GM23248 (cell line): ENCODE measurements at regions not wholly inside any gene's neighbourhood (a gene's known extent, or its start where the extent isn't known, plus 50 kb on each side); places are given as distances from the start of the nearest gene placed in this dataset.

Source experiments
- DNase-seq: peaks from one replicate; pipeline ENCODE4 v3.0.0-alpha.2; 2015
- H2AFZ ChIP-seq: fragments of 200-600 bp; sonication (generic); 2 replicates; pipeline ENCODE4 v1.6.1; 2016; ENCODE audit warnings: antibody characterized with exemption
- H3F3A ChIP-seq: fragments of 200-600 bp; sonication (generic); 2 replicates; pipeline ENCODE4 v1.6.1; 2016; ENCODE audit warnings: mild to moderate bottlenecking, antibody characterized with exemption, mixed run types; ENCODE audit not compliant: insufficient read depth
- H3K27ac ChIP-seq: fragments of 200-600 bp; sonication (generic); 2 replicates; pipeline ENCODE4 v1.5.1; 2016; ENCODE audit warnings: mild to moderate bottlenecking
- H3K27me3 ChIP-seq: fragments of 200-600 bp; sonication (generic); replicated peaks from 2 replicates; pipeline ENCODE4 v1.6.1; 2016; ENCODE audit warnings: mild to moderate bottlenecking; ENCODE audit not compliant: insufficient read depth
- H3K36me3 ChIP-seq: fragments of 200-600 bp; sonication (generic); 2 replicates; pipeline ENCODE4 v1.6.1; 2016; ENCODE audit warnings: low read depth, mild to moderate bottlenecking
- H3K4me1 ChIP-seq: fragments of 200-600 bp; sonication (generic); 2 replicates; pipeline ENCODE4 v1.6.1; 2016; ENCODE audit warnings: mild to moderate bottlenecking; ENCODE audit not compliant: insufficient read depth
- H3K4me2 ChIP-seq: fragments of 200-600 bp; sonication (generic); one replicate; pipeline ENCODE4 v1.6.1; 2016; ENCODE audit warnings: mild to moderate bottlenecking; ENCODE audit not compliant: unreplicated experiment
- H3K4me3 ChIP-seq: fragments of 200-600 bp; sonication (generic); 2 replicates; pipeline ENCODE4 v1.5.1; 2016; ENCODE audit warnings: mild to moderate bottlenecking
- H3K79me2 ChIP-seq: fragments of 200-600 bp; sonication (generic); 2 replicates; pipeline ENCODE4 v1.6.1; 2016; ENCODE audit warnings: mild to moderate bottlenecking; ENCODE audit not compliant: insufficient read depth
- H3K9ac ChIP-seq: fragments of 200-600 bp; sonication (generic); 2 replicates; pipeline ENCODE4 v1.6.1; 2016; ENCODE audit warnings: mild to moderate bottlenecking
- H3K9me2 ChIP-seq: fragments of 200-600 bp; sonication (generic); 2 replicates; pipeline ENCODE4 v1.6.1; 2016; ENCODE audit warnings: mixed run types, mild to moderate bottlenecking, moderate library complexity; ENCODE audit not compliant: insufficient read depth
- H3K9me3 ChIP-seq: fragments of 200-600 bp; sonication (generic); one replicate; pipeline ENCODE4 v1.6.1; 2017; ENCODE audit warnings: low read depth
- H4K20me1 ChIP-seq: fragments of 200-600 bp; sonication (generic); 2 replicates; pipeline ENCODE4 v1.6.0; 2016; ENCODE audit not compliant: insufficient read depth
- EZH2 ChIP-seq: fragments of 200-600 bp; sonication (generic); IDR thresholded peaks from 2 replicates; pipeline ENCODE4 v1.6.1; 2018; ENCODE audit warnings: antibody characterized with exemption, mild to moderate bottlenecking; ENCODE audit not compliant: insufficient read depth, poor library complexity, severe bottlenecking
- EZH2phosphoT487 ChIP-seq: fragments of 200-600 bp; sonication (generic); IDR thresholded peaks from 2 replicates; pipeline ENCODE4 v1.6.1; 2018; ENCODE audit warnings: antibody characterized with exemption, moderate library complexity, mild to moderate bottlenecking, low read depth; ENCODE audit not compliant: insufficient read depth
- WGBS, 2 experiments: methylation state at CpG; one replicate each; pipeline ENCODE4 v1.1.6; 2015 to 2017; ENCODE audit warnings: low lambda C conversion rate in 2 of 2, low coverage in 1 of 2; ENCODE audit errors: missing lambda C conversion rate in 2 of 2; 5-methylcytosine and 5-hydroxymethylcytosine counted together
- in situ Hi-C: fragments of 300-500 bp; cut with MboI; formaldehyde crosslinking; loops from 2 replicates; pipeline ENCODE4 v1.15.0; 2020

GRCh38 chr11:79675081-79675480 lies 234.3 kb upstream of the TENM4 start:
- Histone ChIP-seq H3K9me3 (no peaks in the 10 kb centered on the region), H3K9ac (no peak overlapping the region), H4K20me1 (no peaks in the 10 kb centered on the region), H3K27me3 (no peaks in the 10 kb centered on the region), H3K4me3 (no peak overlapping the region), H3K4me1 (no peaks in the 10 kb centered on the region), H3K9me2 (no peaks in the 10 kb centered on the region), H2AFZ (no peak overlapping the region), H3K4me2 (no peak overlapping the region), H3K36me3 (no peaks in the 10 kb centered on the region), H3K79me2 (no peaks in the 10 kb centered on the region), H3K27ac (no peak overlapping the region), H3F3A (no peaks in the 10 kb centered on the region)
- WGBS, 2 experiments, result 14 to 24% methylated on average over 2 of the region's 2 CpGs
- no peak for DNase-seq
- in situ Hi-C loops, result no loop called here
- TF ChIP-seq EZH2 (no peak), EZH2phosphoT487 (no peak)

- Histone ChIP-seq H3K27ac (no peak overlapping the region), H3K9me2 (no peaks in the 10 kb centered on the region), H3K9ac (no peak overlapping the region), H3K36me3 (no peaks in the 10 kb centered on the region), H4K20me1 (no peaks in the 10 kb centered on the region), H3K27me3 (no peaks in the 10 kb centered on the region), H3K79me2 (no peaks in the 10 kb centered on the region), H3K4me3 (no peak overlapping the region), H3K9me3 (no peaks in the 10 kb centered on the region), H2AFZ (no peak overlapping the region), H3K4me2 (no peak overlapping the region), H3K4me1 (no peaks in the 10 kb centered on the region), H3F3A (no peaks in the 10 kb centered on the region)
- in situ Hi-C loops, result no loop called here
- TF ChIP-seq EZH2phosphoT487 (no peak), EZH2 (no peak)
- WGBS, 2 experiments, result 0% methylated on average over 1 of the region's 1 CpG
- no peak for DNase-seq
These were observed 232.0 kb upstream of the TENM4 start for GRCh38 chr11:79672786-79673185.

GRCh38 chr11:79671401-79671800 lies 230.6 kb upstream of the TENM4 start:
- 17 to 23% methylated on average over 3 of the region's 3 CpGs for WGBS, 2 experiments

DNA sequence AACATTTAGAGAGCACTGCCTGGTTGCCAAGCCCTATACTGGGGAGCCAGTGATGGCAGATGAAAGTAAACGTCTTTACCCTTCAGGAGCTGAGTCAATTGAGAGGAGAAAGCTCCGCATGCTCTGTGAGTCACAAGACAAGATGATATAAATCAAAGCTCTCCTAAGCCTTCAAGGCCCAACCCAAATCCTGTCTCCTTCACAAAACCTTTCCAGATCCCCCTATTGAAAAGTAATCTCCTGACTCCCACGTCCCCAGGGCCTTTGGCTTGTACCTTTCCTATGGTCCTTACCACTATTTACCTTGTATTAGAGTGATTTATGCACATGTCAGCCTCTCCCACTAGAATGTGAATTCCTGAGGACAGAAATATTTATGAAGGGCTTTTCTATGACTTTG lies 230.1 kb upstream of the TENM4 start:
- no peak for TF ChIP-seq EZH2phosphoT487
- no peak for TF ChIP-seq EZH2
- Histone ChIP-seq H3F3A (no peaks in the 10 kb centered on the region), H2AFZ (no peak overlapping the region), H3K79me2 (no peaks in the 10 kb centered on the region), H3K4me3 (no peak overlapping the region), H3K36me3 (no peaks in the 10 kb centered on the region), H3K9ac (no peak overlapping the region), H3K4me1 (no peaks in the 10 kb centered on the region), H3K9me2 (no peaks in the 10 kb centered on the region), H3K4me2 (no peak overlapping the region), H3K9me3 (no peaks in the 10 kb centered on the region), H3K27ac (no peak overlapping the region), H4K20me1 (no peaks in the 10 kb centered on the region), H3K27me3 (no peaks in the 10 kb centered on the region)
- in situ Hi-C loops, result no loop called here
- 18 to 23% methylated on average over 3 of the region's 3 CpGs for WGBS, 2 experiments
- no peak for DNase-seq

More at GRCh38 chr11:79671401-79671800, 230.6 kb upstream of the TENM4 start:
- H3F3A ChIP-seq, result no peaks in the 10 kb centered on the region
- H3K27ac ChIP-seq, result no peak overlapping the region
- H3K4me2 ChIP-seq, result no peak overlapping the region
- H3K9me3 ChIP-seq, result no peaks in the 10 kb centered on the region
- no peak for DNase-seq
- no peaks in the 10 kb centered on the region for H3K9me2 ChIP-seq
- in situ Hi-C loops, result no loop called here
- H3K27me3 ChIP-seq, result no peaks in the 10 kb centered on the region
- H3K4me3 ChIP-seq, result no peak overlapping the region
- H3K4me1 ChIP-seq, result no peaks in the 10 kb centered on the region
- H3K79me2 ChIP-seq, result no peaks in the 10 kb centered on the region
- H3K36me3 ChIP-seq, result no peaks in the 10 kb centered on the region
- no peak for TF ChIP-seq EZH2phosphoT487
- no peak for TF ChIP-seq EZH2
- H2AFZ ChIP-seq, result no peak overlapping the region
- no peaks in the 10 kb centered on the region for H4K20me1 ChIP-seq
- no peak overlapping the region for H3K9ac ChIP-seq

DNA sequence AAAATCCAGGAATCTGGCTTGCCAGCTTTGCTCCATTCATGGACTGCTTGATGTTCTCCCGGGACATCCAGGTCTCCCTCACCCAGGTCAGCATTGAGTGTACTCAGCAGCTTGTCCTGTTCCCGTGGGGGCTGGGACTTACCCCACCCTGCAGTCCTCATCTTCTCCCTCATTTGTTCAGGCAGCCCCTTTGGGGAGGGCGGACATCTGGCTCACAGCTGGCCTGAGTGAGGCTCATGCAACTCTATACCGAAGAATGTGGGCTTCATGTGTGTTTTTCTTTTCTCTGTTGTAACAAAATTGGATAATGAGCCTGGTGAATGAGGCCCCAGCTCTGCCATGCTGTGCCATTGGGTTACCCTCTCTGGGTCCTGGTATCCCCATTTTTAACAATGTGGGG lies 227.7 kb upstream of the TENM4 start:
- in situ Hi-C loops, result no loop called here
- no peak overlapping the region for H2AFZ ChIP-seq
- no peaks in the 10 kb centered on the region for H3F3A ChIP-seq
- H3K4me3 ChIP-seq, result no peak overlapping the region
- no peak overlapping the region for H3K9ac ChIP-seq
- WGBS, 2 experiments, result 3 to 4% methylated on average over 4 of the region's 4 CpGs
- no peaks in the 10 kb centered on the region for H3K36me3 ChIP-seq
- no peaks in the 10 kb centered on the region for H4K20me1 ChIP-seq
- no peak overlapping the region for H3K27ac ChIP-seq
- no peaks in the 10 kb centered on the region for H3K27me3 ChIP-seq
- no peak for DNase-seq
- no peaks in the 10 kb centered on the region for H3K4me1 ChIP-seq
- H3K9me2 ChIP-seq, result no peaks in the 10 kb centered on the region
- no peak overlapping the region for H3K4me2 ChIP-seq
- H3K9me3 ChIP-seq, result no peaks in the 10 kb centered on the region
- H3K79me2 ChIP-seq, result no peaks in the 10 kb centered on the region
- TF ChIP-seq EZH2 (no peak), EZH2phosphoT487 (no peak)
